T-cell (primary cell): ENCODE measurements at regions not wholly inside any gene's neighbourhood (a gene's known extent, or its start where the extent isn't known, plus 50 kb on each side); places are given as distances from the start of the nearest gene placed in this dataset.

Experiments used
- ATAC-seq, 4 experiments: fragments of 200-7000 bp in 3 of 4; fragments of 150-1000 bp in 1 of 4; cut with Tn5 transposase; replicated peaks in 1 of 4; 1 replicate in 3 of 4; 2 replicates in 1 of 4; pipeline ENCODE4 v1.10.0; 2021; ENCODE audit warnings: moderate library complexity in 3 of 4, mild to moderate bottlenecking in 2 of 4, moderate number of reproducible peaks in 1 of 4
- CTCF ChIA-PET, 2 donors: fragments of 300-600 bp; sonication (Branson Sonifier 250); formaldehyde crosslinking; loops; one replicate each; lab custom pipeline; 2022; ENCODE audit warnings: antibody characterized with exemption in 2 of 2; lab: Charles Lee
- POLR2A ChIA-PET, 2 donors: fragments of 300-600 bp; sonication (Branson Sonifier 250); formaldehyde crosslinking; loops; one replicate each; lab custom pipeline; 2022; ENCODE audit warnings: antibody characterized with exemption in 2 of 2; lab: Charles Lee
- DNase-seq, 35 experiments: peaks; one replicate each; pipeline versions ENCODE4 v3.0.0 to v3.0.0-alpha.2; 2013 to 2023
- H3K27ac ChIP-seq: one replicate; pipeline ENCODE4 v1.5.1; 2013; ENCODE audit warnings: low read length
- H3K27me3 ChIP-seq, 2 experiments: replicated peaks in 1 of 2; 1 replicate in 1 of 2; 2 replicates in 1 of 2; pipeline versions ENCODE4 v1.6.1 to v1.7.0; 2013; ENCODE audit warnings: low read length in 1 of 2, mixed read lengths in 1 of 2; ENCODE audit not compliant: control insufficient read depth in 2 of 2, insufficient read depth in 2 of 2; ENCODE audit errors: extremely low read depth in 1 of 2
- H3K36me3 ChIP-seq, 2 donors: 1 replicate in 1 of 2; 2 replicates in 1 of 2; pipeline versions ENCODE4 v1.6.1 to v1.7.0; 2013; ENCODE audit warnings: low read length in 1 of 2; ENCODE audit not compliant: control insufficient read depth in 2 of 2, insufficient read depth in 1 of 2; ENCODE audit errors: extremely low read depth in 1 of 2
- H3K4me1 ChIP-seq, 2 experiments: 1 replicate in 1 of 2; 2 replicates in 1 of 2; pipeline versions ENCODE4 v1.6.1 to v1.7.0; 2013; ENCODE audit warnings: low read length in 2 of 2, mixed read lengths in 1 of 2; ENCODE audit not compliant: insufficient read depth in 2 of 2, control insufficient read depth in 1 of 2; ENCODE audit errors: extremely low read depth in 1 of 2
- H3K4me3 ChIP-seq, 2 donors: 1 replicate in 1 of 2; 2 replicates in 1 of 2; pipeline versions ENCODE4 v1.5.1 to v1.7.0; 2013; ENCODE audit warnings: mild to moderate bottlenecking in 2 of 2, low read length in 1 of 2, moderate library complexity in 1 of 2; ENCODE audit not compliant: control insufficient read depth in 1 of 2; ENCODE audit errors: extremely low read depth in 1 of 2
- H3K9me3 ChIP-seq: 2 replicates; pipeline ENCODE4 v1.7.0; 2013
- H3K27ac Mint-ChIP-seq, 2 donors: one replicate each; pipeline ENCODE4 v1.8.0; 2020 to 2021; ENCODE audit warnings: mild to moderate bottlenecking in 2 of 2, mixed read lengths in 2 of 2
- H3K27me3 Mint-ChIP-seq, 2 donors: one replicate each; pipeline ENCODE4 v1.8.0; 2021 to 2022; ENCODE audit warnings: mixed read lengths in 2 of 2
- H3K36me3 Mint-ChIP-seq: one replicate; pipeline ENCODE4 v1.8.0; 2021; ENCODE audit warnings: mixed read lengths
- H3K4me1 Mint-ChIP-seq, 3 donors: one replicate each; pipeline ENCODE4 v1.8.0; 2020 to 2022; ENCODE audit warnings: mixed read lengths in 3 of 3, mild to moderate bottlenecking in 1 of 3
- H3K4me3 Mint-ChIP-seq, 3 donors: one replicate each; pipeline ENCODE4 v1.8.0; 2020 to 2022; ENCODE audit warnings: mild to moderate bottlenecking in 3 of 3, mixed read lengths in 3 of 3, moderate library complexity in 3 of 3
- H3K9me3 Mint-ChIP-seq, 3 donors: one replicate each; pipeline ENCODE4 v1.8.0; 2020 to 2022; ENCODE audit warnings: mixed read lengths in 3 of 3
- WGBS: methylation state at CpG from one replicate; pipeline ENCODE4 v1.1.5; 2013; ENCODE audit warnings: missing lambda C conversion rate; ENCODE audit not compliant: insufficient coverage; 5-methylcytosine and 5-hydroxymethylcytosine counted together

- no peaks in the 10 kb centered on the region for H3K9me3 ChIP-seq
- no peak overlapping the region for H3K27ac Mint-ChIP-seq
- DNase-seq (no peak), ATAC-seq (no peak)
- no peaks in the 10 kb centered on the region for H3K4me1 Mint-ChIP-seq
- CTCF ChIA-PET: no interaction called here
- POLR2A ChIA-PET: no interaction called here
- 80% methylated on average over 1 of the region's 5 CpGs for WGBS
- H3K4me1 ChIP-seq: no peaks in the 10 kb centered on the region
- H3K27ac ChIP-seq: no peak overlapping the region
- no peaks in the 10 kb centered on the region for H3K36me3 ChIP-seq
- H3K27me3 Mint-ChIP-seq: peaks cover 7 to 26% of the 10 kb centered on the region in 2 donors
- H3K27me3 ChIP-seq: peaks cover 0 to 2% of the 10 kb centered on the region in 2 experiments
- H3K9me3 Mint-ChIP-seq: peaks cover 0 to 5% (median 0%) of the 10 kb centered on the region in 3 donors
- H3K4me3 ChIP-seq: no peak overlapping the region
- H3K36me3 Mint-ChIP-seq: no peaks in the 10 kb centered on the region
- no peak overlapping the region for H3K4me3 Mint-ChIP-seq
These were observed 113.6 kb downstream of the GALC start for GRCh38 chr14:87879389-87879788.

- peaks cover 0 to 5% (median 0%) of the 10 kb centered on the region in 3 donors for H3K9me3 Mint-ChIP-seq
- no peak overlapping the region for H3K4me3 Mint-ChIP-seq
- no peaks in the 10 kb centered on the region for H3K36me3 ChIP-seq
- ChIA-PET POLR2A (no interaction called here), CTCF (no interaction called here)
- no peaks in the 10 kb centered on the region for H3K36me3 Mint-ChIP-seq
- H3K27ac ChIP-seq: no peak overlapping the region
- 90% methylated on average over 2 of the region's 2 CpGs for WGBS
- H3K4me1 ChIP-seq: no peaks in the 10 kb centered on the region
- no peak overlapping the region for H3K27ac Mint-ChIP-seq
- no peaks in the 10 kb centered on the region for H3K9me3 ChIP-seq
- peaks cover 0 to 2% of the 10 kb centered on the region in 2 experiments for H3K27me3 ChIP-seq
- ATAC-seq: no peak
- DNase-seq: no peak
- H3K27me3 Mint-ChIP-seq: peaks cover 7 to 26% of the 10 kb centered on the region in 2 donors
- no peak overlapping the region for H3K4me3 ChIP-seq
- no peaks in the 10 kb centered on the region for H3K4me1 Mint-ChIP-seq
These were observed 114.0 kb downstream of the GALC start for GRCh38 chr14:87878959-87879358.

- ChIA-PET POLR2A (no interaction called here), CTCF (no interaction called here)
- H3K27ac Mint-ChIP-seq: no peak overlapping the region
- WGBS: no CpG with 5 or more reads among the region's 6 CpGs
- no peaks in the 10 kb centered on the region for H3K36me3 Mint-ChIP-seq
- Histone ChIP-seq H3K4me1 (no peaks in the 10 kb centered on the region), H3K4me3 (no peak overlapping the region), H3K36me3 (no peaks in the 10 kb centered on the region), H3K9me3 (no peaks in the 10 kb centered on the region), H3K27ac (no peak overlapping the region), H3K27me3 (peaks cover 2% of the 10 kb centered on the region in 2 experiments)
- DNase-seq (no peak), ATAC-seq (no peak)
- peaks cover 0 to 5% (median 0%) of the 10 kb centered on the region in 3 donors for H3K9me3 Mint-ChIP-seq
- H3K27me3 Mint-ChIP-seq: peaks cover 9 to 26% of the 10 kb centered on the region in 2 donors
- no peak overlapping the region for H3K4me3 Mint-ChIP-seq
- H3K4me1 Mint-ChIP-seq: no peaks in the 10 kb centered on the region
These were observed 115.1 kb downstream of the GALC start for GRCh38 chr14:87877877-87878276.

- no peaks in the 10 kb centered on the region for H3K36me3 ChIP-seq
- peaks cover 2% of the 10 kb centered on the region in 2 experiments for H3K27me3 ChIP-seq
- H3K27ac ChIP-seq: no peak overlapping the region
- Mint-ChIP-seq H3K4me1 (no peaks in the 10 kb centered on the region), H3K36me3 (no peaks in the 10 kb centered on the region), H3K27me3 (peaks cover 14 to 29% of the 10 kb centered on the region in 2 donors), H3K9me3 (no peaks in the 10 kb centered on the region), H3K4me3 (no peak overlapping the region), H3K27ac (no peak overlapping the region)
- ATAC-seq (no peak), DNase-seq (no peak)
- H3K9me3 ChIP-seq: no peaks in the 10 kb centered on the region
- no peaks in the 10 kb centered on the region for H3K4me1 ChIP-seq
- WGBS: no CpG with 5 or more reads among the region's 2 CpGs
- no peak overlapping the region for H3K4me3 ChIP-seq
- POLR2A ChIA-PET: no interaction called here
- CTCF ChIA-PET: no interaction called here
These were observed 118.3 kb downstream of the GALC start for GRCh38 chr14:87874676-87875075.

- CTCF ChIA-PET: no interaction called here
These were observed 119.2 kb downstream of the GALC start for GRCh38 chr14:87873741-87874140.

GRCh38 chr14:87869619-87870583 lies 123.1 kb downstream of the GALC start:
- POLR2A ChIA-PET: no interaction called here
- no peaks in the 10 kb centered on the region for H3K36me3 ChIP-seq
- H3K27ac ChIP-seq: no peak overlapping the region
- WGBS: 74% methylated on average over 3 of the region's 4 CpGs
- ATAC-seq (no peak), DNase-seq (no peak)
- no peak overlapping the region for H3K4me3 Mint-ChIP-seq
- H3K9me3 Mint-ChIP-seq: no peaks in the 10 kb centered on the region
- peaks cover 2% of the 10 kb centered on the region in 2 experiments for H3K27me3 ChIP-seq
- no peak overlapping the region for H3K27ac Mint-ChIP-seq
- CTCF ChIA-PET: no interaction called here
- H3K36me3 Mint-ChIP-seq: no peaks in the 10 kb centered on the region
- no peak overlapping the region for H3K4me3 ChIP-seq
- peaks cover 8 to 19% of the 10 kb centered on the region in 2 donors for H3K27me3 Mint-ChIP-seq
- H3K9me3 ChIP-seq: no peaks in the 10 kb centered on the region
- no peaks in the 10 kb centered on the region for H3K4me1 ChIP-seq
- H3K4me1 Mint-ChIP-seq: no peaks in the 10 kb centered on the region

More at GRCh38 chr14:87873741-87874140, 119.2 kb downstream of the GALC start:
- no peak for DNase-seq
- Histone ChIP-seq H3K27me3 (peaks cover 2% of the 10 kb centered on the region in 2 experiments), H3K4me3 (no peak overlapping the region), H3K4me1 (no peaks in the 10 kb centered on the region), H3K36me3 (no peaks in the 10 kb centered on the region), H3K27ac (no peak overlapping the region), H3K9me3 (no peaks in the 10 kb centered on the region)
- Mint-ChIP-seq H3K9me3 (no peaks in the 10 kb centered on the region), H3K4me1 (no peaks in the 10 kb centered on the region), H3K4me3 (no peak overlapping the region), H3K27me3 (peaks cover 10 to 29% of the 10 kb centered on the region in 2 donors), H3K36me3 (no peaks in the 10 kb centered on the region), H3K27ac (no peak overlapping the region)
- WGBS: no CpG with 5 or more reads among the region's 1 CpG
- POLR2A ChIA-PET: no interaction called here
- no peak for ATAC-seq
